Sigmoid colon (tissue), 6 donors: ENCODE measurements at regions not wholly inside any gene's neighbourhood (a gene's known extent, or its start where the extent isn't known, plus 50 kb on each side); places are given as distances from the start of the nearest gene placed in this dataset.

Experiments used
- DNase-seq: peaks from one replicate; pipeline ENCODE4 v3.0.0-alpha.2; 2019
- H3K27ac ChIP-seq, 4 donors: fragments of 200-600 bp; sonication (generic); one replicate each; pipeline ENCODE4 v1.5.1; 2016 to 2019; ENCODE audit warnings: mild to moderate bottlenecking in 1 of 4
- H3K27me3 ChIP-seq, 3 donors: fragments of 200-600 bp; sonication (generic); one replicate each; pipeline ENCODE4 v1.5.1; 2019; ENCODE audit warnings: mild to moderate bottlenecking in 1 of 3
- H3K36me3 ChIP-seq, 4 donors: fragments of 200-600 bp; sonication (generic); one replicate each; pipeline ENCODE4 v1.5.1; 2016 to 2019
- H3K4me1 ChIP-seq, 4 donors: fragments of 200-600 bp; sonication (generic); one replicate each; pipeline ENCODE4 v1.5.1; 2017 to 2019
- H3K4me3 ChIP-seq, 4 donors: fragments of 200-600 bp; sonication (generic); one replicate each; pipeline ENCODE4 v1.5.1; 2017 to 2019; ENCODE audit warnings: mild to moderate bottlenecking in 2 of 4, moderate library complexity in 1 of 4
- H3K9me3 ChIP-seq, 4 donors: fragments of 200-600 bp in 3 of 4; sonication (generic) in 3 of 4; one replicate each; pipeline versions ENCODE4 v1.5.1 to v1.6.1; 2013 to 2019
- EP300 ChIP-seq, 4 donors: sonication (generic); formaldehyde crosslinking; IDR thresholded peaks; one replicate each; pipeline ENCODE4 v1.6.1; 2017; ENCODE audit warnings: antibody characterized with exemption in 4 of 4
- POLR2A ChIP-seq, 2 donors: fragments of 450-650 bp; IDR thresholded peaks; one replicate each; pipeline ENCODE4 v1.6.1; 2016; ENCODE audit warnings: antibody characterized with exemption in 2 of 2, mild to moderate bottlenecking in 2 of 2, moderate library complexity in 2 of 2
- POLR2AphosphoS5 ChIP-seq, 4 donors: sonication (generic); formaldehyde crosslinking; IDR thresholded peaks; one replicate each; pipeline ENCODE4 v1.6.1; 2017; ENCODE audit warnings: antibody characterized with exemption in 4 of 4
- WGBS, 2 donors: extraction: QIAGEN DNeasy Blood & Tissue Kit; methylation state at CpG; one replicate each; pipeline ENCODE4 v1.1.7; 2013; 5-methylcytosine and 5-hydroxymethylcytosine counted together
- intact Hi-C: fragments of 100-400 bp; cut with DNase I; formaldehyde crosslinking; loops from one replicate; pipeline ENCODE4 v1.15.1; 2023
- TF ChIP-seq, protein P1 (sequence below), 4 experiments: fragments of 450-650 bp in 3 of 4; fragments of 200-600 bp in 1 of 4; IDR thresholded peaks; one replicate each; pipeline ENCODE4 v1.5.1; 2016 to 2019; ENCODE audit warnings: antibody characterized with exemption in 4 of 4, mild to moderate bottlenecking in 3 of 4, moderate library complexity in 2 of 4
- donor health status: healthy with polysubstance abuse.
- donor health status: healthy.

DNA sequence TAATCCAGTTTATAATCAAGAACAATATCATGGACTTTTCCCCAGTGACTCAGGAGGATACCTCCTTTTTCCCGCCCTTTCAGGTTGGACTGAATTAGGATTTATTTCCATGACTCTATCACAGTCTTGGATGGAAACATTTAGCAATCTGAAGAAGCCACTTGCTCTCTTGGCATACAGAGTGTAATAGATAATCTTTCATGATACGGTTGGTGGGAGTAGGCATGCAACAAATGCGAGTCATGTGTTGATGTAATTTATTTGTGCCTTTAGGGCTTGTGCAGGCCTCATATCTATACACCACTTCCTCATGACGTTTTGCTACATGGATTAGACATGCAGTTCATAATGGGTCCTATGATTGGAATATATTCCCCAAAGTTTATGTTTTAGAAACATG, 54.2 kb upstream of the MCTP2 start:
- H3K27ac ChIP-seq, result no peak overlapping the region
- no peaks in the 10 kb centered on the region for H3K9me3 ChIP-seq
- no peaks in the 10 kb centered on the region for H3K36me3 ChIP-seq
- no peaks in the 10 kb centered on the region for H3K4me1 ChIP-seq
- H3K27me3 ChIP-seq, result no peaks in the 10 kb centered on the region
- TF ChIP-seq, protein P1, sequence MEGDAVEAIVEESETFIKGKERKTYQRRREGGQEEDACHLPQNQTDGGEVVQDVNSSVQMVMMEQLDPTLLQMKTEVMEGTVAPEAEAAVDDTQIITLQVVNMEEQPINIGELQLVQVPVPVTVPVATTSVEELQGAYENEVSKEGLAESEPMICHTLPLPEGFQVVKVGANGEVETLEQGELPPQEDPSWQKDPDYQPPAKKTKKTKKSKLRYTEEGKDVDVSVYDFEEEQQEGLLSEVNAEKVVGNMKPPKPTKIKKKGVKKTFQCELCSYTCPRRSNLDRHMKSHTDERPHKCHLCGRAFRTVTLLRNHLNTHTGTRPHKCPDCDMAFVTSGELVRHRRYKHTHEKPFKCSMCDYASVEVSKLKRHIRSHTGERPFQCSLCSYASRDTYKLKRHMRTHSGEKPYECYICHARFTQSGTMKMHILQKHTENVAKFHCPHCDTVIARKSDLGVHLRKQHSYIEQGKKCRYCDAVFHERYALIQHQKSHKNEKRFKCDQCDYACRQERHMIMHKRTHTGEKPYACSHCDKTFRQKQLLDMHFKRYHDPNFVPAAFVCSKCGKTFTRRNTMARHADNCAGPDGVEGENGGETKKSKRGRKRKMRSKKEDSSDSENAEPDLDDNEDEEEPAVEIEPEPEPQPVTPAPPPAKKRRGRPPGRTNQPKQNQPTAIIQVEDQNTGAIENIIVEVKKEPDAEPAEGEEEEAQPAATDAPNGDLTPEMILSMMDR (IDR thresholded peaks at IDR 0.05), result no peak
- WGBS, 2 donors, result 65 to 81% methylated on average over 4 of the region's 4 CpGs
- no peak for DNase-seq
- intact Hi-C loops, result no loop called here
- H3K4me3 ChIP-seq, result no peak overlapping the region

DNA sequence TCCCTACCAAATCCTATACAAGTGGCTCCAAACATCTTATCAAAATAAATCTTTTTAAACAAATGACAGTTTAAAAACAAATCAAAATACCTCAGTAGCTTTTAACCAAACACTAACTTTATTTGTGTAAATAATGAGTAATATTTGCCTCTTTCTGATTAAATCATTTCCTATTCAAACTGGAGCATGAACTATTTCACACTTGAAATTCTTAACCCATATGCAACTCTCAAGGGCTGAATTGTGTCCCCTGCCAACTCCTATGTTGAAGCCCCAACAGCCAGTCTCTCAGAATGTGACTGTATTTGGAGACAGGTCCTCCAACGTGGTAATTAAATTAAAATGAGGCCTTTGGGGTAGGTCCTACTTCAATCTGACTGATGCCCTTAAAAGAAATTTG, 55.9 kb upstream of the MCTP2 start:
- Histone ChIP-seq H3K4me3 (no peak overlapping the region), H3K4me1 (no peaks in the 10 kb centered on the region), H3K27me3 (no peaks in the 10 kb centered on the region), H3K27ac (no peak overlapping the region), H3K9me3 (no peaks in the 10 kb centered on the region), H3K36me3 (no peaks in the 10 kb centered on the region)
- no peak for TF ChIP-seq EP300 (IDR thresholded peaks at IDR 0.05)
- TF ChIP-seq POLR2A (IDR thresholded peaks at IDR 0.05), result no peak
- TF ChIP-seq, protein P1 (IDR thresholded peaks at IDR 0.05), result no peak
- TF ChIP-seq POLR2AphosphoS5 (IDR thresholded peaks at IDR 0.05), result no peak
- intact Hi-C loops, result no loop called here
- DNase-seq, result no peak
- 65 to 79% methylated on average over 1 of the region's 1 CpG for WGBS, 2 donors

DNA sequence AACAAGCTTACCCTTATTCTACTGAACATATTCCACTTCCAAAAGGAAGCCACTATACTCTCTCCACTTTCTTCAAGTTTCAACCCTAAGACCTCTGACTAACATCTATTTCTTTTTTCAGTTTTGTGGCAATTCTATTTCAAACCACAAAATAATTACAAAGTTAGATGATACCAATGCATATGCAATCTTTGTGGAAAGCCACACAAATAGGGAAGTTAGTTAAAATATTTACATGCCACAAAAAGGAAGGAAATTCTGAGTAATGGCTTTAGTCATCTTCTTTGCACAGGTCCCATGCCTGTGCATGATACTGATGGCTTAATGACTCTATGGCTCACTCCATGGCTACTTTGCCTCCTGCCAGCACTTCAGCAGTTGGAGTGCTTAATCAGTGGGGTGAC, 57.0 kb upstream of the MCTP2 start:
- DNase-seq, result no peak
- H3K4me3 ChIP-seq, result no peak overlapping the region
- H3K27ac ChIP-seq, result no peak overlapping the region
- no peaks in the 10 kb centered on the region for H3K36me3 ChIP-seq
- intact Hi-C loops, result no loop called here
- no peaks in the 10 kb centered on the region for H3K9me3 ChIP-seq
- TF ChIP-seq, protein P1 (IDR thresholded peaks at IDR 0.05), result no peak
- TF ChIP-seq POLR2AphosphoS5 (IDR thresholded peaks at IDR 0.05) (no peak), EP300 (IDR thresholded peaks at IDR 0.05) (no peak), POLR2A (IDR thresholded peaks at IDR 0.05) (no peak)
- H3K27me3 ChIP-seq, result no peaks in the 10 kb centered on the region
- no peaks in the 10 kb centered on the region for H3K4me1 ChIP-seq

DNA sequence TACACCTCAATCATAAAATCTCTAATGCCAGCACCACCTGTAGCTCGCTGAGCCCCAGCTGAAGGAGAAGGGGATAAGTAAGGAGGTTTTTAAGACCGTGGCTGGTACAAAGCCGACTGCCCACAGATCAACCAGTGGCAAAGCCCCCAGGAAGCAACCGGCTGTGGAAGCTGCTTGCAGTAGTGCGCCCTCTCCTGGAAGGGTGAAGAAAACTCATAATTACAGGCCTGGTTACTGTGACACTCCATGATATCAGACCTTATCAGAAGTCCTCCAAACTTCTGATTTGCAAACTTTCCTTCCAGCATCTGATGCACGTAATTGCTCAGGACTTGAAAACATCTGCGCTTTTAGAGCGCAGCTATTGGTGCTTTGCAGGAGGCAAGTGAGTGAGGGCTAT, 63.1 kb upstream of the MCTP2 start:
- TF ChIP-seq POLR2A (IDR thresholded peaks at IDR 0.05) (no peak), EP300 (IDR thresholded peaks at IDR 0.05) (no peak), POLR2AphosphoS5 (IDR thresholded peaks at IDR 0.05) (no peak)
- TF ChIP-seq, protein P1 (IDR thresholded peaks at IDR 0.05), result no peak
- 92% methylated on average over 8 of the region's 8 CpGs for WGBS, 2 donors
- no peaks in the 10 kb centered on the region for H3K9me3 ChIP-seq
- H3K27ac ChIP-seq, result no peak overlapping the region
- H3K36me3 ChIP-seq, result no peaks in the 10 kb centered on the region
- DNase-seq, result no peak
- H3K4me3 ChIP-seq, result no peak overlapping the region
- intact Hi-C loops, result no loop called here
- no peaks in the 10 kb centered on the region for H3K27me3 ChIP-seq
- H3K4me1 ChIP-seq, result no peaks in the 10 kb centered on the region

DNA sequence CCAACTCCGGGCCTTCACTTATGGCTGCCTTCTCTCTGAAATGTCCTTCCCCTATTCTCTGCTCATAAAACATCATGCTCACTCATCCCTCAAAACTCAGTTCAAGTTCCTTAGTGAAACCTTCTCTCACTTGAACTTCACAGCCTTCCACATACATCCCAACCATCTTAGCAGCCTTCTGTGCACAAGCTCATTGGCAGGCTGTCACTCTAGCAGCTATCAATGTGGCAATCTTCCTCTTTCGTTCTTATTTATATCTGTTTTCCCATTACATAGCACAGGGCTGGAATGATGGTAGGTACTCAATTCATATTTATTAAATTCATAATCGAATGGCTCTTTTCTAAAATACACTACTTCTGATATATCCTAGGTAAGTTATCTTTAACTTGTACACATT, 66.4 kb upstream of the MCTP2 start:
- intact Hi-C loops, result loop anchor here (1.0 kb wide), 1 partner anchor 159 kb away; no protein-coding TSS in a partner anchor
- TF ChIP-seq POLR2A (IDR thresholded peaks at IDR 0.05) (no peak), POLR2AphosphoS5 (IDR thresholded peaks at IDR 0.05) (no peak), EP300 (IDR thresholded peaks at IDR 0.05) (no peak)
- TF ChIP-seq, protein P1 (IDR thresholded peaks at IDR 0.05), result no peak
- no peak for DNase-seq

More for the DNA sequence above, 66.4 kb upstream of the MCTP2 start:
- H3K27ac ChIP-seq, result no peak overlapping the region
- H3K4me1 ChIP-seq, result no peaks in the 10 kb centered on the region
- WGBS, 2 donors, result 84 to 85% methylated on average over 3 of the region's 3 CpGs
- H3K36me3 ChIP-seq, result no peaks in the 10 kb centered on the region
- H3K9me3 ChIP-seq, result no peaks in the 10 kb centered on the region
- no peaks in the 10 kb centered on the region for H3K27me3 ChIP-seq
- no peak overlapping the region for H3K4me3 ChIP-seq
